ENCODE measurements at regions not wholly inside any gene's neighbourhood (a gene's known extent, or its start where the extent isn't known, plus 50 kb on each side); places are given as distances from the start of the nearest gene placed in this dataset.

GRCh38 chr2:74745766-74746165 lies 88.2 kb upstream of the HK2 start:
- no peak for DNase-seq (ENCODE audit: extremely low read depth, low read depth)
- no peak for TF ChIP-seq CTCF (IDR thresholded peaks at IDR 0.05; ENCODE audit: low read depth, low read length, missing control alignments)
- H3K4me3 ChIP-seq (replicated peaks; ENCODE audit: low read depth, low read length): no peak overlapping the region

GRCh38 chr2:74746480-74746879 lies 87.4 kb upstream of the HK2 start:
- no peak for DNase-seq (ENCODE audit: extremely low read depth, low read depth)
- no peak overlapping the region for H3K4me3 ChIP-seq (replicated peaks; ENCODE audit: low read depth, low read length)
- TF ChIP-seq CTCF (IDR thresholded peaks at IDR 0.05; ENCODE audit: low read depth, low read length, missing control alignments): no peak

- no peak overlapping the region for H3K4me3 ChIP-seq (replicated peaks; ENCODE audit: low read depth, low read length)
- no peak for TF ChIP-seq CTCF (IDR thresholded peaks at IDR 0.05; ENCODE audit: low read depth, low read length, missing control alignments)
- no peak for DNase-seq (ENCODE audit: extremely low read depth, low read depth)
Observed at GRCh38 chr2:74747411-74748080, 86.4 kb upstream of the HK2 start.

GRCh38 chr2:74748665-74749064 lies 85.3 kb upstream of the HK2 start:
- DNase-seq (ENCODE audit: extremely low read depth, low read depth): no peak
- TF ChIP-seq CTCF (IDR thresholded peaks at IDR 0.05; ENCODE audit: low read depth, low read length, missing control alignments): no peak
- H3K4me3 ChIP-seq (replicated peaks; ENCODE audit: low read depth, low read length): no peak overlapping the region

GRCh38 chr2:74749432-74749831 lies 84.5 kb upstream of the HK2 start:
- DNase-seq (ENCODE audit: extremely low read depth, low read depth): no peak
- H3K4me3 ChIP-seq (replicated peaks; ENCODE audit: low read depth, low read length): no peak overlapping the region
- no peak for TF ChIP-seq CTCF (IDR thresholded peaks at IDR 0.05; ENCODE audit: low read depth, low read length, missing control alignments)

GRCh38 chr2:74751981-74752851 lies 81.7 kb upstream of the HK2 start:
- no peak for TF ChIP-seq CTCF (IDR thresholded peaks at IDR 0.05; ENCODE audit: low read depth, low read length, missing control alignments)
- no peak for DNase-seq (ENCODE audit: extremely low read depth, low read depth)
- no peak overlapping the region for H3K4me3 ChIP-seq (replicated peaks; ENCODE audit: low read depth, low read length)
